GM12878 (cell line): ENCODE measurements at regions not wholly inside any gene's neighbourhood (a gene's known extent, or its start where the extent isn't known, plus 50 kb on each side); places are given as distances from the start of the nearest gene placed in this dataset.

ENCODE experiments used
- ATAC-seq: fragments of 200-7000 bp; cut with Tn5 transposase; 3 replicates; pipeline ENCODE4 v1.9.1; 2020; ENCODE audit warnings: mild to moderate bottlenecking, moderate library complexity
- BruUV-seq: library from RNA; stranded (reverse); fragments of 400-500 nt; replicated peaks from 2 replicates; lab custom pipeline; 2021; lab: Mats Ljungman, UMichigan
- CTCF ChIA-PET: fragments of 300-600 bp; sonication (Branson Sonifier 250); formaldehyde crosslinking; extraction: SDS; loops from one replicate; lab custom pipeline; 2021; ENCODE audit warnings: inconsistent platforms; lab: Yijun Ruan, JAX
- POLR2A ChIA-PET: fragments of 350-600 bp; formaldehyde crosslinking; extraction: SDS; loops from one replicate; lab custom pipeline; 2021; ENCODE audit warnings: inconsistent platforms; lab: Charles Lee
- RAD21 ChIA-PET: fragments of 300-600 bp; sonication (Branson Sonifier 250); formaldehyde crosslinking; loops from one replicate; lab custom pipeline; 2023; ENCODE audit warnings: antibody characterized with exemption; ENCODE audit not compliant: unreplicated experiment; lab: Charles Lee
- SMC1A ChIA-PET: fragments of 300-600 bp; sonication (Branson Sonifier 250); formaldehyde crosslinking; loops from one replicate; lab custom pipeline; 2023; ENCODE audit not compliant: unreplicated experiment, uncharacterized antibody; lab: Charles Lee
- DNase-seq: peaks from one replicate; pipeline ENCODE4 v3.0.0-alpha.2; 2011; ENCODE audit warnings: low read depth, low spot score
- FAIRE-seq: peaks from 3 replicates; lab custom pipeline; 2011; peaks lifted over from hg19 to GRCh38; lab: Jason Lieb, UNC
- H2AFZ ChIP-seq: 2 replicates; pipeline ENCODE4 v1.6.0; 2011; ENCODE audit warnings: low read depth, low read length, control low read depth; ENCODE audit not compliant: control insufficient read depth
- H3K27ac ChIP-seq: 2 replicates; pipeline ENCODE4 v1.5.1; 2011; ENCODE audit warnings: control low read depth; ENCODE audit not compliant: control insufficient read depth, insufficient read depth
- H3K27me3 ChIP-seq, 2 experiments: replicated peaks in 1 of 2; 2 replicates each; pipeline versions ENCODE4 v1.6.0 to v1.6.1; 2011; ENCODE audit warnings: low read length in 1 of 2; ENCODE audit not compliant: control insufficient read depth in 2 of 2, insufficient read depth in 2 of 2
- H3K36me3 ChIP-seq, 2 experiments: 2 replicates each; pipeline ENCODE4 v1.5.1; 2011; ENCODE audit warnings: low read length in 1 of 2; ENCODE audit not compliant: control insufficient read depth in 2 of 2, insufficient read depth in 2 of 2
- H3K4me1 ChIP-seq: 2 replicates; pipeline ENCODE4 v1.6.1; 2011; ENCODE audit warnings: mild to moderate bottlenecking, low read length, moderate library complexity, mixed read lengths; ENCODE audit not compliant: control insufficient read depth, insufficient read depth
- H3K4me2 ChIP-seq: 2 replicates; pipeline ENCODE4 v1.6.0; 2011; ENCODE audit warnings: control low read depth; ENCODE audit not compliant: control insufficient read depth, insufficient read depth
- H3K4me3 ChIP-seq: fragments of 200-600 bp; sonication (generic); 2 replicates; pipeline ENCODE4 v1.5.1; 2016
- H3K79me2 ChIP-seq: 2 replicates; pipeline ENCODE4 v1.6.0; 2011; ENCODE audit warnings: low read length; ENCODE audit not compliant: control insufficient read depth, insufficient read depth
- H3K9ac ChIP-seq: 2 replicates; pipeline ENCODE4 v1.8.0; 2011; ENCODE audit warnings: low read length, control low read depth, mixed read lengths; ENCODE audit not compliant: control insufficient read depth, insufficient read depth
- H3K9me3 ChIP-seq: replicated peaks from 3 replicates; pipeline ENCODE4 v1.5.1; 2011; ENCODE audit warnings: mild to moderate bottlenecking, low read length; ENCODE audit not compliant: control insufficient read depth, insufficient read depth
- H4K20me1 ChIP-seq: 2 replicates; pipeline ENCODE4 v1.6.0; 2011; ENCODE audit not compliant: control insufficient read depth, insufficient read depth
- CBX3 ChIP-seq: fragments of 200-600 bp; sonication (generic); IDR thresholded peaks from 2 replicates; pipeline ENCODE4 v1.6.1; 2016; ENCODE audit warnings: low read depth, borderline replicate concordance
- FOXK2 ChIP-seq: fragments of 450-650 bp; IDR thresholded peaks from 2 replicates; pipeline ENCODE4 v1.6.1; 2017; ENCODE audit warnings: mild to moderate bottlenecking, moderate library complexity
- FOXM1 ChIP-seq: IDR thresholded peaks from 2 replicates; pipeline ENCODE4 v1.6.1; 2012; ENCODE audit warnings: low read depth, mild to moderate bottlenecking, inconsistent platforms, low read length, moderate library complexity
- HDAC2 ChIP-seq: fragments of 200-600 bp; sonication (generic); IDR thresholded peaks from 2 replicates; pipeline ENCODE4 v1.6.1; 2017
- IKZF2 ChIP-seq, 2 experiments: fragments of 450-650 bp; IDR thresholded peaks; 2 replicates each; pipeline ENCODE4 v1.6.1; 2017; ENCODE audit warnings: mild to moderate bottlenecking in 2 of 2, moderate library complexity in 2 of 2
- MTA3 ChIP-seq: IDR thresholded peaks from 2 replicates; pipeline ENCODE4 v1.6.1; 2012; ENCODE audit warnings: low read length, inconsistent platforms, borderline replicate concordance
- MYB ChIP-seq: fragments of 150-350 bp; IDR thresholded peaks from 2 replicates; pipeline ENCODE4 v1.6.1; 2014; ENCODE audit warnings: mild to moderate bottlenecking, low read depth, low read length, borderline replicate concordance
- SMARCA5 ChIP-seq: fragments of 450-650 bp; IDR thresholded peaks from 2 replicates; pipeline ENCODE4 v1.6.1; 2017; ENCODE audit warnings: mild to moderate bottlenecking
- SMC3 ChIP-seq: IDR thresholded peaks from 2 replicates; pipeline ENCODE4 v1.6.1; 2011; ENCODE audit warnings: low read length, improper control_type of control experiment, borderline replicate concordance
- SREBF1 ChIP-seq: IDR thresholded peaks from 2 replicates; pipeline ENCODE4 v1.6.1; 2012; ENCODE audit warnings: mild to moderate bottlenecking, low read length
- TBL1XR1 ChIP-seq: IDR thresholded peaks from 2 replicates; pipeline ENCODE4 v1.6.1; 2012; ENCODE audit warnings: low read depth, low read length, improper control_type of control experiment
- YY1 ChIP-seq: IDR thresholded peaks from 2 replicates; pipeline ENCODE4 v1.6.1; 2011; ENCODE audit warnings: low read depth, mild to moderate bottlenecking, low read length
- ZBED1 ChIP-seq: IDR thresholded peaks from 2 replicates; pipeline ENCODE4 v1.6.1; 2016; ENCODE audit warnings: borderline replicate concordance
- ZNF24 ChIP-seq: fragments of 450-650 bp; IDR thresholded peaks from 2 replicates; pipeline ENCODE4 v1.6.1; 2017; ENCODE audit warnings: antibody characterized with exemption, mild to moderate bottlenecking
- ZNF622 ChIP-seq: fragments of 450-650 bp; IDR thresholded peaks from 2 replicates; pipeline ENCODE4 v1.6.1; 2017; ENCODE audit warnings: mild to moderate bottlenecking, inconsistent platforms
- WGBS: methylation state at CpG from one replicate; pipeline ENCODE4 v1.1.6; 2016; ENCODE audit warnings: low lambda C conversion rate; ENCODE audit not compliant: insufficient replicate concordance, insufficient coverage; ENCODE audit errors: missing lambda C conversion rate; 5-methylcytosine and 5-hydroxymethylcytosine counted together
- in situ Hi-C: fragments of 300-500 bp; cut with MboI; formaldehyde crosslinking; loops from 9 replicates; pipeline ENCODE4 v1.14.3; 2018; ENCODE audit warnings: mixed read lengths
- intact Hi-C: fragments of 100-400 bp; cut with micrococcal nuclease; formaldehyde crosslinking; loops from one replicate; pipeline ENCODE4 v1.14.2; 2022; ENCODE audit not compliant: unreplicated experiment
- TF ChIP-seq, protein P1 (sequence below): fragments of 450-650 bp; IDR thresholded peaks from 2 replicates; pipeline ENCODE4 v1.6.1; 2016; ENCODE audit warnings: mild to moderate bottlenecking
- TF ChIP-seq, protein P2 (sequence below): IDR thresholded peaks from 2 replicates; pipeline ENCODE4 v1.6.1; 2012; ENCODE audit warnings: low read depth, low read length, improper control_type of control experiment
- TF ChIP-seq, protein P3 (sequence below): fragments of 450-650 bp; IDR thresholded peaks from 2 replicates; pipeline ENCODE4 v1.6.1; 2014; ENCODE audit warnings: mild to moderate bottlenecking
- TF ChIP-seq, protein P4 (sequence below): fragments of 450-650 bp; formaldehyde crosslinking; IDR thresholded peaks from 2 replicates; pipeline ENCODE4 v1.4.0; 2022; ENCODE audit warnings: mild to moderate bottlenecking, moderate library complexity
- TF ChIP-seq, protein P5 (sequence below): IDR thresholded peaks from 2 replicates; pipeline ENCODE4 v1.6.1; 2011; ENCODE audit warnings: low read depth, low read length, improper control_type of control experiment, borderline replicate concordance

DNA sequence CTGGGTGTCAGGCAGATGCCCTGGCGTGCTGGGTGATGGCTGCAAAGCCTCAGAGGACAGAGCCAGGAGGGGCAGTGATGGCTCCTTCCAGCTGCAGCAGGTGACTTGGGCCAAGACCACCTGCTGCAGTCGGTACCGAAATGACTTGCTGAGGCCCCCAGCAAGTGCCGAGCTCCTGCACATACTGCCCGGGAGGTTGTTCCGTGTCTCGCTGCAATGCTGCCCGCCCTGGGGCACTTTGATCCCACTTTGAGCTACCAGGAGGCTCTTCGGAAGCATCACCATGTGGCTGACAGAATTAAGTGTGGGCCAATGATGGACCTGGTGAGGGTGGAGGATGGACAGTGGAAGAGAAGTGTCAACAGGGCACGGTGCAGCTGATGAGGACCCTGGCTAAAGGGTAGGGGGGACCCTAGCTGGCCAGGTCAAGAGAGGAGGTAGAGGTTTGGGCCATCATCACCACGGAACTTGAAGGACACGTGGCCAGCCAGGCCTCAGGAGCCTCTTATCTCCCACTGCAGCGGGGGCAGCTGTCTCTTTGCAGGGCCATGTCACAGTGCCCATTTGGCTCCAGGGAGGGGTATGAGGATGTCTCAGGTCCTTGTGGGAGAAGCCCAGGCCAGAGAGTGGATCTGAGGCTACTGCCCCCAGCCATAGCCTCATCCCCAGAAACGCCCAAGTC is 51.1 kb upstream of the NANOS1 start:
- Histone ChIP-seq H3K4me3 (no peak overlapping the region), H3K79me2 (no peaks in the 10 kb centered on the region), H2AFZ (no peak overlapping the region), H3K4me1 (peaks cover 3% of the 10 kb centered on the region), H3K9me3 (no peaks in the 10 kb centered on the region; the same call in 2 of the 3 replicates), H3K9ac (no peak overlapping the region), H3K4me2 (no peak overlapping the region), H4K20me1 (no peaks in the 10 kb centered on the region), H3K36me3 (no peaks in the 10 kb centered on the region), H3K27ac (no peak overlapping the region), H3K27me3 (peaks cover 0 to 2% of the 10 kb centered on the region in 2 experiments; a peak in 1 of 4 replicates)
- no peak for ATAC-seq
- in situ Hi-C loops = no loop called here
- DNase-seq = no peak
- 35% methylated on average over 14 of the region's 14 CpGs for WGBS
- intact Hi-C loops = no loop called here
- ChIA-PET POLR2A (no interaction called here), CTCF (no interaction called here), SMC1A (no interaction called here), RAD21 (no interaction called here)
- FAIRE-seq = no peak
- TF ChIP-seq ZNF24 (no peak), FOXM1 (no peak), YY1 (no peak), ZNF622 (no peak), CBX3 (no peak), MYB (no peak), IKZF2 (IDR thresholded peaks at IDR 0.05) (no peak), FOXK2 (no peak), SREBF1 (no peak), SMARCA5 (no peak), MTA3 (no peak), SMC3 (no peak), ZBED1 (no peak), TBL1XR1 (no peak), HDAC2 (no peak)
- TF ChIP-seq, protein P1, sequence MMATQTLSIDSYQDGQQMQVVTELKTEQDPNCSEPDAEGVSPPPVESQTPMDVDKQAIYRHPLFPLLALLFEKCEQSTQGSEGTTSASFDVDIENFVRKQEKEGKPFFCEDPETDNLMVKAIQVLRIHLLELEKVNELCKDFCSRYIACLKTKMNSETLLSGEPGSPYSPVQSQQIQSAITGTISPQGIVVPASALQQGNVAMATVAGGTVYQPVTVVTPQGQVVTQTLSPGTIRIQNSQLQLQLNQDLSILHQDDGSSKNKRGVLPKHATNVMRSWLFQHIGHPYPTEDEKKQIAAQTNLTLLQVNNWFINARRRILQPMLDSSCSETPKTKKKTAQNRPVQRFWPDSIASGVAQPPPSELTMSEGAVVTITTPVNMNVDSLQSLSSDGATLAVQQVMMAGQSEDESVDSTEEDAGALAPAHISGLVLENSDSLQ = no peak
- TF ChIP-seq, protein P2, sequence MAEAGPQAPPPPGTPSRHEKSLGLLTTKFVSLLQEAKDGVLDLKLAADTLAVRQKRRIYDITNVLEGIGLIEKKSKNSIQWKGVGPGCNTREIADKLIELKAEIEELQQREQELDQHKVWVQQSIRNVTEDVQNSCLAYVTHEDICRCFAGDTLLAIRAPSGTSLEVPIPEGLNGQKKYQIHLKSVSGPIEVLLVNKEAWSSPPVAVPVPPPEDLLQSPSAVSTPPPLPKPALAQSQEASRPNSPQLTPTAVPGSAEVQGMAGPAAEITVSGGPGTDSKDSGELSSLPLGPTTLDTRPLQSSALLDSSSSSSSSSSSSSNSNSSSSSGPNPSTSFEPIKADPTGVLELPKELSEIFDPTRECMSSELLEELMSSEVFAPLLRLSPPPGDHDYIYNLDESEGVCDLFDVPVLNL = no peak
- TF ChIP-seq, protein P3, sequence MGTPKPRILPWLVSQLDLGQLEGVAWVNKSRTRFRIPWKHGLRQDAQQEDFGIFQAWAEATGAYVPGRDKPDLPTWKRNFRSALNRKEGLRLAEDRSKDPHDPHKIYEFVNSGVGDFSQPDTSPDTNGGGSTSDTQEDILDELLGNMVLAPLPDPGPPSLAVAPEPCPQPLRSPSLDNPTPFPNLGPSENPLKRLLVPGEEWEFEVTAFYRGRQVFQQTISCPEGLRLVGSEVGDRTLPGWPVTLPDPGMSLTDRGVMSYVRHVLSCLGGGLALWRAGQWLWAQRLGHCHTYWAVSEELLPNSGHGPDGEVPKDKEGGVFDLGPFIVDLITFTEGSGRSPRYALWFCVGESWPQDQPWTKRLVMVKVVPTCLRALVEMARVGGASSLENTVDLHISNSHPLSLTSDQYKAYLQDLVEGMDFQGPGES = no peak
- TF ChIP-seq, protein P4, sequence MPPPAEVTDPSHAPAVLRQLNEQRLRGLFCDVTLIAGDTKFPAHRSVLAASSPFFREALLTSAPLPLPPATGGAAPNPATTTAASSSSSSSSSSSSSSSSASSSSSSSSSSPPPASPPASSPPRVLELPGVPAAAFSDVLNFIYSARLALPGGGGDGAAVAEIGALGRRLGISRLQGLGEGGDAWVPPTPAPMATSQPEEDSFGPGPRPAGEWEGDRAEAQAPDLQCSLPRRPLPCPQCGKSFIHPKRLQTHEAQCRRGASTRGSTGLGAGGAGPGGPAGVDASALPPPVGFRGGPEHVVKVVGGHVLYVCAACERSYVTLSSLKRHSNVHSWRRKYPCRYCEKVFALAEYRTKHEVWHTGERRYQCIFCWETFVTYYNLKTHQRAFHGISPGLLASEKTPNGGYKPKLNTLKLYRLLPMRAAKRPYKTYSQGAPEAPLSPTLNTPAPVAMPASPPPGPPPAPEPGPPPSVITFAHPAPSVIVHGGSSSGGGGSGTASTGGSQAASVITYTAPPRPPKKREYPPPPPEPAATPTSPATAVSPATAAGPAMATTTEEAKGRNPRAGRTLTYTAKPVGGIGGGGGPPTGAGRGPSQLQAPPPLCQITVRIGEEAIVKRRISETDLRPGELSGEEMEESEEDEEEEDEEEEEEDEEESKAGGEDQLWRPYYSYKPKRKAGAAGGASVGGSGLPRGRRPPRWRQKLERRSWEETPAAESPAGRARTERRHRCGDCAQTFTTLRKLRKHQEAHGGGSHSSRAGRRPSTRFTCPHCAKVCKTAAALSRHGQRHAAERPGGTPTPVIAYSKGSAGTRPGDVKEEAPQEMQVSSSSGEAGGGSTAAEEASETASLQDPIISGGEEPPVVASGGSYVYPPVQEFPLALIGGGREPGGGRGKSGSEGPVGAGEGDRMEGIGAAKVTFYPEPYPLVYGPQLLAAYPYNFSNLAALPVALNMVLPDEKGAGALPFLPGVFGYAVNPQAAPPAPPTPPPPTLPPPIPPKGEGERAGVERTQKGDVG (CRISPR knock-in tag) = no peak
- TF ChIP-seq, protein P5, sequence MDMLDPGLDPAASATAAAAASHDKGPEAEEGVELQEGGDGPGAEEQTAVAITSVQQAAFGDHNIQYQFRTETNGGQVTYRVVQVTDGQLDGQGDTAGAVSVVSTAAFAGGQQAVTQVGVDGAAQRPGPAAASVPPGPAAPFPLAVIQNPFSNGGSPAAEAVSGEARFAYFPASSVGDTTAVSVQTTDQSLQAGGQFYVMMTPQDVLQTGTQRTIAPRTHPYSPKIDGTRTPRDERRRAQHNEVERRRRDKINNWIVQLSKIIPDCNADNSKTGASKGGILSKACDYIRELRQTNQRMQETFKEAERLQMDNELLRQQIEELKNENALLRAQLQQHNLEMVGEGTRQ = no peak
- BruUV-seq = no TSS peak
